ENCODE measurements at regions not wholly inside any gene's neighbourhood (a gene's known extent, or its start where the extent isn't known, plus 50 kb on each side); places are given as distances from the start of the nearest gene placed in this dataset.
"Not testable (repeated sequence)": the region's sequence is repeated elsewhere in the genome, so short reads cannot be mapped to it uniquely, and the experiment has no call there.

DNA sequence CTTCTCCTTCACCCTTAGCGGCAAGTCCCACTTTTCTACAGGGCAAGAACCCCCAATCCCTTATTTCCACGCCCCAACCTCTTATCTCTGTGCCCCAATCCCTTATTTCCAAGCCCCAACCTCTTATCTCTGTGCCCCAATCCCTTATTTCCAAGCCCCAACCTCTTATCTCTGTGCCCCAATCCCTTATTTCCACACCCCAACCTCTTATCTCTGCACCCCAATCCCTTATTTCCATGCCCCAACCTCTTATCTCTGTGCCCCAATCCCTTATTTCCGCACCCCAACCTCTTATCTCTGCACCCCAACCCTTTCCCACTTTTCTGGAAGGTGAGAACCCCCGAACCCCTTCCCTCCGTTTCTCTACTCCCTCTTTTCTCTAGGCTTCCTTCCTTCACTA lies 116.1 kb upstream of the GJE1 start:
- H3K4me1 ChIP-seq, H3K27ac ChIP-seq, ATAC-seq, H3K36me3 ChIP-seq, H3K27me3 ChIP-seq, H3K9me3 ChIP-seq, H3K4me3 ChIP-seq: not testable (repeated sequence)
- 75 to 100% methylated on average over 4 to 5 of the region's 5 CpGs for WGBS, 2 donors (ENCODE audit: low coverage in 1 of 2)

DNA sequence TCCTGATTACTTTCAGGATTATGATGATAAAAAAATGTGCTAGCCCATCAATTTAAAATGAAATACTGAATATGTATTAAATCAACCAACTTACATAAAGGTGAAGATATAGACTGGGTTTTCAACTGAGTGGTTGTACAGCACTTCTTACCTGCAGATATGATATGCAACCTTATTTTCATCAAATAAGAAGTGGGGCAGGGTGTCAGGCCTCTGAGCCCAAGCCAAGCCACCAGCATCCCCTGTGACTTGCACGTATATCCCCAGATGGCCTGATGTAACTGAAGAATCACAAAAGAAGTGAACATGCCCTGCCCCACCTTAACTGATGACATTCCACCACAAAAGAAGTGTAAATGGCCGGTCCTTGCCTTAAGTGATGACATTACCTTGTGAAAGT lies 117.3 kb upstream of the GJE1 start:
- H3K27me3 ChIP-seq, H3K27ac ChIP-seq, H3K9me3 ChIP-seq, H3K4me3 ChIP-seq, ATAC-seq, H3K4me1 ChIP-seq, H3K36me3 ChIP-seq: not testable (repeated sequence)
- WGBS, 2 donors (ENCODE audit: low coverage in 1 of 2): 80% methylated on average over 1 of the region's 2 CpGs; no CpG with 5 or more reads in 1 of the 2 donors

DNA sequence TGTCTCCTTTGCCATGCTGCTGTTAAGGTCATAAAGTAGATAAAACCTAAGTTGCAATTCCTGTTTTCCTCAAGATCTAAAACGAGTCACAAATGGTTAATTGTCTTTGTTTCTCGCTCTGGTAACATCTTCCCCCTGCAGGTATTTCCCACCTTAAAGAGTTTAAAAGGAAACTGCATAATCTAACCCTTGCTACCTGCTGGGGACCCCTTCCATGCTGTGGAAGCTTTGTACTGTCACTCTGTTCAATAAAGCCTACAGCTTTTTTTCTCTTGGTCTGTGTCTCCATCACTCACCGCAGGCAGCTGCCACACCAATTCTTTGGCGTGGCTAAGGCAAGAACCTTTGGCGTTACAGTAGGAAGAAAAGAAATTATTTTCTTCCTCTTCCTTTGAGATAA lies 117.7 kb upstream of the GJE1 start:
- no peak for ATAC-seq
- Histone ChIP-seq H3K9me3 (no peaks in the 10 kb centered on the region), H3K27ac (no peak overlapping the region), H3K27me3 (no peaks in the 10 kb centered on the region), H3K4me3 (no peak overlapping the region), H3K4me1 (no peaks in the 10 kb centered on the region), H3K36me3 (no peaks in the 10 kb centered on the region)
- no peak for TF ChIP-seq POLR2AphosphoS5 (IDR thresholded peaks at IDR 0.05)
- TF ChIP-seq, protein P1, sequence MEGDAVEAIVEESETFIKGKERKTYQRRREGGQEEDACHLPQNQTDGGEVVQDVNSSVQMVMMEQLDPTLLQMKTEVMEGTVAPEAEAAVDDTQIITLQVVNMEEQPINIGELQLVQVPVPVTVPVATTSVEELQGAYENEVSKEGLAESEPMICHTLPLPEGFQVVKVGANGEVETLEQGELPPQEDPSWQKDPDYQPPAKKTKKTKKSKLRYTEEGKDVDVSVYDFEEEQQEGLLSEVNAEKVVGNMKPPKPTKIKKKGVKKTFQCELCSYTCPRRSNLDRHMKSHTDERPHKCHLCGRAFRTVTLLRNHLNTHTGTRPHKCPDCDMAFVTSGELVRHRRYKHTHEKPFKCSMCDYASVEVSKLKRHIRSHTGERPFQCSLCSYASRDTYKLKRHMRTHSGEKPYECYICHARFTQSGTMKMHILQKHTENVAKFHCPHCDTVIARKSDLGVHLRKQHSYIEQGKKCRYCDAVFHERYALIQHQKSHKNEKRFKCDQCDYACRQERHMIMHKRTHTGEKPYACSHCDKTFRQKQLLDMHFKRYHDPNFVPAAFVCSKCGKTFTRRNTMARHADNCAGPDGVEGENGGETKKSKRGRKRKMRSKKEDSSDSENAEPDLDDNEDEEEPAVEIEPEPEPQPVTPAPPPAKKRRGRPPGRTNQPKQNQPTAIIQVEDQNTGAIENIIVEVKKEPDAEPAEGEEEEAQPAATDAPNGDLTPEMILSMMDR (IDR thresholded peaks at IDR 0.05): no peak
- no peak for TF ChIP-seq EP300 (IDR thresholded peaks at IDR 0.05)
- TF ChIP-seq POLR2A (IDR thresholded peaks at IDR 0.05): no peak
- 14 to 45% methylated on average over 5 of the region's 5 CpGs for WGBS, 2 donors (ENCODE audit: low coverage in 1 of 2)

DNA sequence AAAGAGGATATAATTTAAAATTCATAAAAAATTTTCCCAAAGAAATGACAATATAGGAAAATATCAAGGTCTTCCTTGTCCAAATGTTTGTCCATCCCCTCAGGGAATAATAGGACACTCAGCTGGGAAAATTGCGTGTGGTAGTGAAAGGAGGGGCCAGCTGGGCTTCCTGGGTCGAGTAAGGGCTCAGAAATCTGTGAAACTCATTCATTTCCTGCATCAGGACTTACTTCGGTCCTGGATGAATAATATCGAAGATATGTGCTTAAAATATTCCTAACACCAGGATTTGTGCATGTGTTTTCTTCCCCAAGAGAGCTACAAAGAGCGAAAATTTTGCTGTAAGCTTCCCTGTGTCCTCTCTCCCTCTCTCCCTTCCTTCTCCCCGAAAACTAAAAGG lies 118.2 kb upstream of the GJE1 start:
- H3K36me3 ChIP-seq: no peaks in the 10 kb centered on the region
- no peaks in the 10 kb centered on the region for H3K9me3 ChIP-seq
- TF ChIP-seq POLR2AphosphoS5 (IDR thresholded peaks at IDR 0.05): no peak
- TF ChIP-seq, protein P1 (IDR thresholded peaks at IDR 0.05): no peak
- TF ChIP-seq EP300 (IDR thresholded peaks at IDR 0.05): no peak
- no peak for TF ChIP-seq POLR2A (IDR thresholded peaks at IDR 0.05)
- 8 to 15% methylated on average over 3 to 6 of the region's 6 CpGs for WGBS, 2 donors (ENCODE audit: low coverage in 1 of 2)
- H3K27me3 ChIP-seq: no peaks in the 10 kb centered on the region
- no peak overlapping the region for H3K4me3 ChIP-seq
- no peak for ATAC-seq
- H3K4me1 ChIP-seq: no peaks in the 10 kb centered on the region
- no peak overlapping the region for H3K27ac ChIP-seq

DNA sequence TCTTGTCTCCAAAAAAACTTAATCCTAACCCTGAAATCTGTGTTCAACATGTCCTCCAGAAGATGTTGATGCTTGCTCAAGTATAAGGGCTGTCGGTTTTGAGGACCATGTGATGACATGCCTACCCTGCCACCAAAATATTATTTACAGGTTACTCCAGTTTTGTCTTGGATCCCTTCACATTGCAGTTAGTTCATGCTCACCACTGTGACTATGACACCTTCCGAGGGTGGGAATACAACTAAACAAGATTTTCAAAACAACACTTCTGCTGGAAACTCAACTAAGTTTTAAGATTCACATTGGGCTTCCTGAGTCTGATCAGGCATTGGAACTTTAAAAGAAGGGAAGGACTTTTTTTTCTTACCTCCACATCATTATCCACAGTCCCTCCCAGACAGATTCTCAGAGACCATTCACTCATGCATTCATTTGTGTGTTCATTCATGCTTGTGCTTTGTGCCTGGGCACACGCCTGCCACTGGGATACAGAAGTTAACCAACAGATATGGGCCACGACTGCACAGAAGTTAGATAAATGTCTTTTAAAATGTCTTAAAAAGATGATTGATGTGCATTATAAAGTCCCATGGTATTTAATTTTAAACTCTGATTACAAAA lies 118.7 kb upstream of the GJE1 start:
- no peaks in the 10 kb centered on the region for H3K4me1 ChIP-seq
- peaks cover 0 to 4% (median 0%) of the 10 kb centered on the region in 3 donors for H3K9me3 ChIP-seq
- 69 to 70% methylated on average over 4 of the region's 4 CpGs for WGBS, 2 donors (ENCODE audit: low coverage in 1 of 2)
- no peak overlapping the region for H3K27ac ChIP-seq
- H3K27me3 ChIP-seq: no peaks in the 10 kb centered on the region
- ATAC-seq: no peak
- no peak for TF ChIP-seq POLR2A (IDR thresholded peaks at IDR 0.05)
- TF ChIP-seq EP300 (IDR thresholded peaks at IDR 0.05): no peak
- no peak for TF ChIP-seq POLR2AphosphoS5 (IDR thresholded peaks at IDR 0.05)
- TF ChIP-seq, protein P1 (IDR thresholded peaks at IDR 0.05): no peak
- H3K36me3 ChIP-seq: no peaks in the 10 kb centered on the region
- H3K4me3 ChIP-seq: no peak overlapping the region

DNA sequence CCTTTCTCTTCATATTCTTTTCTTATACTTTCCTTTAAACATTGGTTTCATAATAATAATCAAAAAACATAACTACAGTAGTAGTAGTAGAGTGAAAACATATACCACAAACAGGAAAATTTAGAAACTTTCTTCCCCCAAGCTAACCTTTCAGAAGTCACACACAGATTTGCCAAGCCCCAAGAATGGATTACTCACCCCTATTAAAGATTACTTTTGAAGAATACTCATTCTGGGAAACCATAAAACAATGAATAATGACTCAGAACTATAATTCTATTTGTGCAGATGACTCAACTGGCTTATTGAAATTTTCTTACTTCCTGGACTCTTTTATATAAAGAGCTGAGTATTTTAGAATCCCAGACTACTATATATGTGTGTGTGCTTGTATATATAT lies 119.4 kb upstream of the GJE1 start:
- no peaks in the 10 kb centered on the region for H3K27me3 ChIP-seq
- no peak overlapping the region for H3K27ac ChIP-seq
- H3K4me1 ChIP-seq: no peaks in the 10 kb centered on the region
- H3K4me3 ChIP-seq: no peak overlapping the region
- peaks cover 0 to 11% (median 0%) of the 10 kb centered on the region in 3 donors for H3K9me3 ChIP-seq
- ATAC-seq: no peak
- no peaks in the 10 kb centered on the region for H3K36me3 ChIP-seq
- TF ChIP-seq POLR2A (IDR thresholded peaks at IDR 0.05) (no peak), POLR2AphosphoS5 (IDR thresholded peaks at IDR 0.05) (no peak), EP300 (IDR thresholded peaks at IDR 0.05) (no peak)
- TF ChIP-seq, protein P1 (IDR thresholded peaks at IDR 0.05): no peak
